Tibial nerve (tissue), 4 donors: ENCODE measurements at regions not wholly inside any gene's neighbourhood (a gene's known extent, or its start where the extent isn't known, plus 50 kb on each side); places are given as distances from the start of the nearest gene placed in this dataset.

Experiments used
- EP300 ChIP-seq, 2 donors: sonication (generic); formaldehyde crosslinking; IDR thresholded peaks; one replicate each; pipeline ENCODE4 v1.6.1; 2017; ENCODE audit warnings: antibody characterized with exemption in 2 of 2, mild to moderate bottlenecking in 1 of 2
- TF ChIP-seq, protein P1 (sequence below), 5 experiments: fragments of 200-600 bp in 3 of 5; fragments of 450-650 bp in 2 of 5; sonication (generic) in 3 of 5; IDR thresholded peaks; one replicate each; pipeline ENCODE4 v1.5.1; 2016 to 2019; ENCODE audit warnings: antibody characterized with exemption in 5 of 5, mild to moderate bottlenecking in 3 of 5, moderate library complexity in 2 of 5

- TF ChIP-seq, protein P1, sequence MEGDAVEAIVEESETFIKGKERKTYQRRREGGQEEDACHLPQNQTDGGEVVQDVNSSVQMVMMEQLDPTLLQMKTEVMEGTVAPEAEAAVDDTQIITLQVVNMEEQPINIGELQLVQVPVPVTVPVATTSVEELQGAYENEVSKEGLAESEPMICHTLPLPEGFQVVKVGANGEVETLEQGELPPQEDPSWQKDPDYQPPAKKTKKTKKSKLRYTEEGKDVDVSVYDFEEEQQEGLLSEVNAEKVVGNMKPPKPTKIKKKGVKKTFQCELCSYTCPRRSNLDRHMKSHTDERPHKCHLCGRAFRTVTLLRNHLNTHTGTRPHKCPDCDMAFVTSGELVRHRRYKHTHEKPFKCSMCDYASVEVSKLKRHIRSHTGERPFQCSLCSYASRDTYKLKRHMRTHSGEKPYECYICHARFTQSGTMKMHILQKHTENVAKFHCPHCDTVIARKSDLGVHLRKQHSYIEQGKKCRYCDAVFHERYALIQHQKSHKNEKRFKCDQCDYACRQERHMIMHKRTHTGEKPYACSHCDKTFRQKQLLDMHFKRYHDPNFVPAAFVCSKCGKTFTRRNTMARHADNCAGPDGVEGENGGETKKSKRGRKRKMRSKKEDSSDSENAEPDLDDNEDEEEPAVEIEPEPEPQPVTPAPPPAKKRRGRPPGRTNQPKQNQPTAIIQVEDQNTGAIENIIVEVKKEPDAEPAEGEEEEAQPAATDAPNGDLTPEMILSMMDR (IDR thresholded peaks at IDR 0.05): no peak
- TF ChIP-seq EP300 (IDR thresholded peaks at IDR 0.05): no peak
These were observed 64.5 kb upstream of the SLC30A5 start for GRCh38 chr5:69029292-69029691.
